BLaER1 (cell line): ENCODE measurements at regions not wholly inside any gene's neighbourhood (a gene's known extent, or its start where the extent isn't known, plus 50 kb on each side); places are given as distances from the start of the nearest gene placed in this dataset.

Experiments used
- H3K27ac ChIP-seq: shearing (Covaris generic); formaldehyde crosslinking; 2 replicates; pipeline ENCODE4 v1.8.1; 2022
- H3K27me3 ChIP-seq: shearing (Covaris generic); formaldehyde crosslinking; 2 replicates; pipeline ENCODE4 v1.8.1; 2022
- H3K36me3 ChIP-seq: shearing (Covaris generic); formaldehyde crosslinking; 2 replicates; pipeline ENCODE4 v1.8.1; 2022
- H3K4me1 ChIP-seq: shearing (Covaris generic); formaldehyde crosslinking; 2 replicates; pipeline ENCODE4 v1.8.1; 2022
- H3K4me2 ChIP-seq: shearing (Covaris generic); formaldehyde crosslinking; 2 replicates; pipeline ENCODE4 v1.8.1; 2022
- H3K4me3 ChIP-seq: shearing (Covaris generic); formaldehyde crosslinking; 2 replicates; pipeline ENCODE4 v1.8.1; 2022
- H3K9ac ChIP-seq: shearing (Covaris generic); formaldehyde crosslinking; 2 replicates; pipeline ENCODE4 v1.8.1; 2022
- H3K9me3 ChIP-seq: shearing (Covaris generic); formaldehyde crosslinking; 2 replicates; pipeline ENCODE4 v1.8.1; 2022
- H4K20me1 ChIP-seq: shearing (Covaris generic); formaldehyde crosslinking; 2 replicates; pipeline ENCODE4 v1.8.1; 2022
- Cebpa-rat ChIP-seq: shearing (Covaris generic); IDR thresholded peaks from 2 replicates; pipeline ENCODE4 v1.8.1; 2022

DNA sequence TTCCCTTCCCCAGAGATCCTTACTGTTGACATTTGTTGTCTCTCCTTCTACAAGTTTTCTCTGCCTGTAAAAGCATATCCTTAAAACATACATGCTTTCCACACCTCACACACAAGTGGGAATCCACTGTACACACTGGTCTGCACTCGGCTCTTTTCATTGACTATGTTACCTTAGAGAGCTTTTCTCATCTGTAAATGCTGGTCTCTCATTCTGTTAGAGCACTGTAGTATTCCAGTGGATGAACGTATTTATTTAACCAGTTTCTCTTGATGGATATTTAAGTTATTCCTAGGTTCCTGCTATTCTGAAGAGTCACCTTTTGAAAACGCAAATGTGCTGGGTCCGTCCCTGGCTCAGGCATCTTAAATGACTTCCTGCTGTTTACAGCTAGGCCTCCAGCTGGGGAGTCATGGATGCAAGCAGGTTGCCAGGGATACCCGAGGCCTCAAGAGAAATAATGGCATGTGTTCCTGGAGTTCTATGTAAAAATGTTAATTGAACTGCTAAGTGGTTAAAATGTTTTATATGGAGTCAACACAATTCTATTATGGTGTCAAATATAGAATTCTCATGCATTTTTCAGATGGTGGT, 61.1 kb upstream of the TGM3 start:
- Histone ChIP-seq H3K27me3 (no peaks in the 10 kb centered on the region), H3K27ac (no peak overlapping the region), H3K4me1 (no peaks in the 10 kb centered on the region), H3K4me2 (no peak overlapping the region), H3K9ac (no peak overlapping the region), H3K9me3 (no peaks in the 10 kb centered on the region), H3K36me3 (no peaks in the 10 kb centered on the region), H3K4me3 (no peak overlapping the region), H4K20me1 (no peaks in the 10 kb centered on the region)
- no peak for TF ChIP-seq Cebpa-rat

DNA sequence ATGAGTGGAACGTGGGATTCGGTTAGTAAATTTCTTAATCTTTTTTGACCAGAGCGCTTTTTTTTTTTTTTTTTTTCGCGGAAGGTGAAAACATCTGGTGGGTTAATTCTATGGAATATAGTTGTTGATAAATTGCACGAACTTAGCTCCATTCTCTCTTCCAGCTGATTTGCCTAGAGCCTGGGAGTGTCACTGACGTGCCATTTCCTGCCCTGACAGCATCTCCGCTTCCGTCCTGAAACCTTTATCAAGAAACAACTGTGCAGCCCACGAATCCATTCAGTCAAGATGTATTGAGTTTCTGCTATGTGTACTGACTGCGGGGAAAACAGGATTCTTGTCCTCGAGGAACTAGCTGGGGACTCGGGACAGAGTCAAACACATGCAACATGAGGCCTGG, 59.5 kb upstream of the TGM3 start:
- no peak overlapping the region for H3K4me3 ChIP-seq
- no peak overlapping the region for H3K27ac ChIP-seq
- no peaks in the 10 kb centered on the region for H3K36me3 ChIP-seq
- H3K9me3 ChIP-seq: no peaks in the 10 kb centered on the region
- no peaks in the 10 kb centered on the region for H3K4me1 ChIP-seq
- no peak overlapping the region for H3K9ac ChIP-seq
- H3K27me3 ChIP-seq: no peaks in the 10 kb centered on the region
- H3K4me2 ChIP-seq: no peak overlapping the region
- TF ChIP-seq Cebpa-rat: no peak
- no peaks in the 10 kb centered on the region for H4K20me1 ChIP-seq

DNA sequence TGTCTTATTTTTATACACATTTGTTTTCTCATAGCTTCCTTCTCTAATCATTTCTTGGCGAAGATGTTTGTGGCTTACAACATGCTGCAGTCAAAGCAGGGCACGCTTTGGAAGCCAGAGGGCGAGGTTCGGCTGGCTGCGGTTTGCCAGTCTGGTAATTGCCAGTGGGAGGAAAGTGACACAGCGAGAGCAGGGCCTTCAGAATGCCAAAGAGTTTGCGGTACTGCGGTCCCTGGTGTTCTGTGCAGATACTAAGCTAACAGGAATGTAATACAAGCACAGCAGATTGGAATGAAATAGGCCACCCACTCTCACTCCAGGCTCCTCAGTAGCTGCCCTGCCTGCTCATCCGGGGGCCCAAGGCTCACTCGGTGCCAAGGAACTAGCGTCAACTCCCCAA, 58.7 kb upstream of the TGM3 start:
- H3K9ac ChIP-seq: no peak overlapping the region
- no peaks in the 10 kb centered on the region for H3K9me3 ChIP-seq
- TF ChIP-seq Cebpa-rat: no peak
- H3K27ac ChIP-seq: no peak overlapping the region
- no peaks in the 10 kb centered on the region for H3K36me3 ChIP-seq
- no peak overlapping the region for H3K4me2 ChIP-seq
- no peaks in the 10 kb centered on the region for H3K4me1 ChIP-seq
- H4K20me1 ChIP-seq: no peaks in the 10 kb centered on the region
- H3K4me3 ChIP-seq: no peak overlapping the region
- no peaks in the 10 kb centered on the region for H3K27me3 ChIP-seq

DNA sequence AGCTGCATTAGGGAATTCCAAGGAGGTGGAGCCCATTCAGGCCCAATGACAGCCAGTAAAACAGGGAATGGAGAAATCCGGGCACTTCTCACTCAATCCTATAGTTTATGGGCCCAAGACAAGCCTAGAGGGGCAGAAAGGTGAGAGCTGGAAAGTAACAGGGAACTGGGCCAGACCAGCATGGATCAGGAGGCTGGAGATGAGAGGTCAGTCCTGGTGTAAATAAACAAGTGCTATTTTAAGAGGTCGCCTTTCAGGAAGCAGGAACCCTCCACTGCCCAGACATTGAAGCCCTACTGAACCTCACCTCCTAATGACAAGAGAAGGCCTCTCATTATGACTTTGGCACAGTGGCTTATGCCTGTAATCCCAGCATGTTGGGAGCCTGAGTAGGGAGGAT, 57.2 kb upstream of the TGM3 start:
- H3K9ac ChIP-seq: no peak overlapping the region
- TF ChIP-seq Cebpa-rat: no peak
- no peaks in the 10 kb centered on the region for H3K9me3 ChIP-seq
- H3K4me2 ChIP-seq: no peak overlapping the region
- no peaks in the 10 kb centered on the region for H3K4me1 ChIP-seq
- no peaks in the 10 kb centered on the region for H3K36me3 ChIP-seq
- H3K27me3 ChIP-seq: no peaks in the 10 kb centered on the region
- no peaks in the 10 kb centered on the region for H4K20me1 ChIP-seq
- H3K27ac ChIP-seq: no peak overlapping the region
- H3K4me3 ChIP-seq: no peak overlapping the region

DNA sequence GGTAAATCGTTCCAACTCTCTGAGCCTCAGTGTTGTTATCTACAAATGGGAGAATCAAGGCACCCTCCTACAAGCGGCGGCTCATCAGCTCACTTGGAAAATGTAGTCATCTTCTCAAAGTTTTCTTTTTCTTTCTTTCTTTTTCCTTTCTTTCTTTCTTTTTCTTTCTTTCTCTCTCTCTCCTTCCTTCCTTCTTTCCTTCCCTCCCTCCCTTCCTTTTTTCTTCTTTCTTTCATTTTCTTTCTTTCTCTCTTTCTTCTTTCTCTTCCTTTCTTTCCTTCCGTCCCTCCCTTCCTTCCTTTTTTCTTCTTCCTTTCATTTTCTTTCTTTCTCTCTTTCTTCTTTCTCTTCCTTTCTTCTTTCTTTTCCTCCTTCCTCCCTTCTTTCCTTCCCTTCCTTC, 55.0 kb upstream of the TGM3 start:
- no peak overlapping the region for H3K9ac ChIP-seq
- H3K36me3 ChIP-seq: no peaks in the 10 kb centered on the region
- H4K20me1 ChIP-seq: no peaks in the 10 kb centered on the region
- H3K27me3 ChIP-seq: no peaks in the 10 kb centered on the region
- TF ChIP-seq Cebpa-rat: no peak
- H3K4me3 ChIP-seq: no peak overlapping the region
- no peak overlapping the region for H3K4me2 ChIP-seq
- no peak overlapping the region for H3K27ac ChIP-seq
- no peaks in the 10 kb centered on the region for H3K9me3 ChIP-seq
- H3K4me1 ChIP-seq: peaks cover 8% of the 10 kb centered on the region

DNA sequence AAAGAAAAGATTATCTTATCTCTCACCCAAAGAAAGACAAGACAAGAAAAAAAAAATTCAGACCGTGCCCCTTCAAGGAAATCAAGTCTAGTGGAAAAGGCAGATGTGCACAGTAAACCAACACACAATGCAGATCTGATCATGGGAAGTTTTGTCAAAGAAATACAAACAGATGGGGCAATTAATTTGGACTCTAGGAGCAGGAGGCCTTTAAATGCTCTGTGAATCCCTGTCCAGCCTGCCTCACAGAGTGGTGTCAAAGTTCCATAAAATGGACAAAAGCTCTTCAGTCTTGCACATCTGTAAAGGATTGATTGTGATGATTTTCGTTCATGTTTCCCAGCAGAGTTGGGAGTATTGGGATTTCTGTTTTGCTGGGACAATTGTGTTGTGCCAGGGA, 53.1 kb upstream of the TGM3 start:
- Histone ChIP-seq H3K36me3 (no peaks in the 10 kb centered on the region), H3K4me1 (peaks cover 8% of the 10 kb centered on the region), H3K27me3 (no peaks in the 10 kb centered on the region), H3K9ac (no peak overlapping the region), H3K4me3 (no peak overlapping the region), H3K9me3 (no peaks in the 10 kb centered on the region), H3K4me2 (no peak overlapping the region), H3K27ac (no peak overlapping the region), H4K20me1 (no peaks in the 10 kb centered on the region)
- TF ChIP-seq Cebpa-rat: no peak

DNA sequence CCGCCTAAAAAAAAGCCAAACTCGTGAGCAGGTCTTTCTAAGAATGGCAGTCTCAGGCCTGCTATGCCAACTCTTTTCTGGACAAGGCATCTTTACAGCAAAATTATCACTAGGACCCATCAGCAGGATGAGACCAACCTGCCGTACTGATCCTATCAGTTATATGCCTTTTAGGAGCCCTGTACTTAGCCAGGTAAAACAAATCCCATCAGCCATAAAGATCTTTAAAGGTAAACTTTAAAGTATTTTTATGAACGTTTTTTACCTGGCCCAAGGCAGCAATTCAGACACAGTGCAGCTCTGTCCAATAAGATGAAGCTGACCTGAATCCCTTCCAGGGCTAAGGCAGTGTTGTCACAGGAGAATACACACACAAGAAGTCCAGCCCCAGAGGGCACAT, 51.3 kb upstream of the TGM3 start:
- Histone ChIP-seq H3K9me3 (no peaks in the 10 kb centered on the region), H3K4me2 (peak overlapping the region; percentile 11), H3K36me3 (no peaks in the 10 kb centered on the region), H3K27ac (no peak overlapping the region), H3K27me3 (no peaks in the 10 kb centered on the region), H3K4me1 (peaks cover 8% of the 10 kb centered on the region), H4K20me1 (no peaks in the 10 kb centered on the region), H3K4me3 (no peak overlapping the region), H3K9ac (no peak overlapping the region)
- no peak for TF ChIP-seq Cebpa-rat

DNA sequence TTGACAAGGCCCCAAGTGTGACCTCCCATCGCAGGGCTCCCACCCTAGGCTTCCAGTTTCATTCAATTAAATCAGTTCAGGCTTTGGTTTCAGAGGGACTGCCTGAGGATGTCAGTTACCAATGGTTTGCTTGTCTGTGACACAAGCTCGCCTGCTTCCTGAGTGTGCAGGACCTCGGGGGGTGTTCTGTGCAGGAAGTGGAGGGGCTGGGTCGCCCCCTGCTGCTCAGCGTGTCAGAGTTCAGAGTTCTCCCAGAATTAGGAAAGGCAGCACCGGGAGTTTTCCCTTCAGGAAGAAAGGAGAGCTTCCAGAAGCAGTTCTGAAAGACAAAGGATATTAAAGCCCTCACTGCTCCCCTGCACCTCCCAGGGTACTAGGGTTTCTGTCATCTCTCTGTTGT, 50.8 kb upstream of the TGM3 start:
- TF ChIP-seq Cebpa-rat: no peak
- H3K4me3 ChIP-seq: no peak overlapping the region
- no peak overlapping the region for H3K9ac ChIP-seq
- H3K27ac ChIP-seq: no peak overlapping the region
- no peaks in the 10 kb centered on the region for H4K20me1 ChIP-seq
- no peaks in the 10 kb centered on the region for H3K36me3 ChIP-seq
- peaks cover 8% of the 10 kb centered on the region for H3K4me1 ChIP-seq
- no peaks in the 10 kb centered on the region for H3K27me3 ChIP-seq
- no peaks in the 10 kb centered on the region for H3K9me3 ChIP-seq
- H3K4me2 ChIP-seq: peak overlapping the region; percentile 11

DNA sequence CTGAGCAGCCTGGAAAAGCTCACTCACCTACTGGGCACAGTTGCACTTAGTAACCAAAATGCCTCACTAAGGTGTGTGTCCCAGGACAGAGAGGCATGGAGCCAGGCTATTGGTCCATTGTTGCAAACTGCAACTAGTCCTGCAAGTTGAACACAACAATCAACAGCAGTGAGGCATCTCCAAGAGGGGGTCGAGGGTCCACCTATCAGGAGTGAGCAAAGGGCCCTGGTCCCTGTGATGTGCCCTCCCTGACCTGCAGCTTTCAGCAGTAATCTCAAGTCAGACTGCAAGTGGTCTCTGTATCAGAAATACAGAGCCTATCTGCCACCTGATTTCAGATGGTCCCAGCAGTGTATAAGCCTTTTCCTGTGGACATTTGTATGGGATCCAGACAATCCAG, 50.2 kb upstream of the TGM3 start:
- H4K20me1 ChIP-seq: no peaks in the 10 kb centered on the region
- H3K27me3 ChIP-seq: no peaks in the 10 kb centered on the region
- H3K9ac ChIP-seq: no peak overlapping the region
- H3K4me2 ChIP-seq: no peak overlapping the region
- H3K36me3 ChIP-seq: no peaks in the 10 kb centered on the region
- no peak for TF ChIP-seq Cebpa-rat
- no peak overlapping the region for H3K4me3 ChIP-seq
- H3K4me1 ChIP-seq: peaks cover 8% of the 10 kb centered on the region
- H3K27ac ChIP-seq: no peak overlapping the region
- no peaks in the 10 kb centered on the region for H3K9me3 ChIP-seq
